ENCODE measurements at regions not wholly inside any gene's neighbourhood (a gene's known extent, or its start where the extent isn't known, plus 50 kb on each side); places are given as distances from the start of the nearest gene placed in this dataset.

DNA sequence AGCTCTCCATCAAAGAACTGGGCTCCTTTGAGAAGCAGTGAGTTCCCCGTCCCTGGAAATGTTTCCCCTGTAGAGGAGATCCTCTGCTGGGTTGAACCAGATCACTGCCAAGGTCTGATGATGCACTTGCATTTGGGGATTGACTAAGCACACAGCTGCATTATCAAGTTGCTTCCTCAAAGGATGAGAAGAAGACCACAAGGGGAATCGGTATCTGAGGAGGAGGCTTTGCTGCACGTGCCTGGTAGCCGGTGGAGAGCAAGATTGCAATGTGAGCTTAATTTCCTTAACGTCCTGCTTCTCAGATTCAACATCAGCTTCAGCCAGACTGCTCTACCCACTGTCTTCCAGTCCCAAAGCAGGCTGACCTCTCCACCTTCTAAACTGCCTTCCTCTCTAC, 128.8 kb upstream of the STMND1 start:
- Histone ChIP-seq H3K9me1 (replicated peaks; ENCODE audit: control insufficient read depth, extremely low read depth, insufficient read depth, low read length) (no peaks in the 10 kb centered on the region), H3K9me3 (replicated peaks; ENCODE audit: control insufficient read depth, insufficient read depth, low read length) (no peaks in the 10 kb centered on the region), H3K27me3 (ENCODE audit: control insufficient read depth in 2 of 2, insufficient read depth in 2 of 2, low read length in 2 of 2) (peaks cover 24 to 46% of the 10 kb centered on the region in 2 experiments), H3K9ac (replicated peaks; ENCODE audit: extremely low read depth, insufficient read depth, low read length) (no peak overlapping the region), H3K36me3 (ENCODE audit: control insufficient read depth in 2 of 2, extremely low read depth in 1 of 2, insufficient read depth in 2 of 2, low read length in 2 of 2) (no peaks in the 10 kb centered on the region), H3K4me2 (ENCODE audit: insufficient read depth, low read length) (no peak overlapping the region), H2AFZ (ENCODE audit: low read depth, low read length) (no peak overlapping the region), H4K20me1 (replicated peaks; ENCODE audit: control insufficient read depth, extremely low read depth, insufficient read depth, low read length) (no peaks in the 10 kb centered on the region), H3K4me3 (replicated peaks in 1 of 3; ENCODE audit: insufficient read depth in 1 of 3, low read depth in 1 of 3, low read length in 3 of 3) (no peak overlapping the region), H3K79me2 (ENCODE audit: control insufficient read depth, insufficient read depth, low read length) (no peaks in the 10 kb centered on the region), H3K27ac (ENCODE audit: insufficient read depth, low read depth, low read length) (no peak overlapping the region), H3K4me1 (ENCODE audit: control insufficient read depth, extremely low read depth, insufficient read depth, low read length) (no peaks in the 10 kb centered on the region)
- no TSS peak for BruUV-seq (replicated peaks)
- CTCF ChIA-PET = interaction anchor here (1.1 to 1.2 kb wide), 2 partner anchors 8 to 641 kb away, joined by 3 to 4 read pairs; no protein-coding TSS in a partner anchor
- TF ChIP-seq MYC (IDR thresholded peaks at IDR 0.05; ENCODE audit: low read depth, low read length) = no peak
- TF ChIP-seq POLR2A (IDR thresholded peaks at IDR 0.05; ENCODE audit: low read depth, low read length) = no peak
- TF ChIP-seq, protein P1, sequence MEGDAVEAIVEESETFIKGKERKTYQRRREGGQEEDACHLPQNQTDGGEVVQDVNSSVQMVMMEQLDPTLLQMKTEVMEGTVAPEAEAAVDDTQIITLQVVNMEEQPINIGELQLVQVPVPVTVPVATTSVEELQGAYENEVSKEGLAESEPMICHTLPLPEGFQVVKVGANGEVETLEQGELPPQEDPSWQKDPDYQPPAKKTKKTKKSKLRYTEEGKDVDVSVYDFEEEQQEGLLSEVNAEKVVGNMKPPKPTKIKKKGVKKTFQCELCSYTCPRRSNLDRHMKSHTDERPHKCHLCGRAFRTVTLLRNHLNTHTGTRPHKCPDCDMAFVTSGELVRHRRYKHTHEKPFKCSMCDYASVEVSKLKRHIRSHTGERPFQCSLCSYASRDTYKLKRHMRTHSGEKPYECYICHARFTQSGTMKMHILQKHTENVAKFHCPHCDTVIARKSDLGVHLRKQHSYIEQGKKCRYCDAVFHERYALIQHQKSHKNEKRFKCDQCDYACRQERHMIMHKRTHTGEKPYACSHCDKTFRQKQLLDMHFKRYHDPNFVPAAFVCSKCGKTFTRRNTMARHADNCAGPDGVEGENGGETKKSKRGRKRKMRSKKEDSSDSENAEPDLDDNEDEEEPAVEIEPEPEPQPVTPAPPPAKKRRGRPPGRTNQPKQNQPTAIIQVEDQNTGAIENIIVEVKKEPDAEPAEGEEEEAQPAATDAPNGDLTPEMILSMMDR (IDR thresholded peaks at IDR 0.05; ENCODE audit: extremely low read depth in 1 of 2, insufficient read depth in 1 of 2, low read depth in 1 of 2, low read length in 2 of 2) = no peak
- no peak for TF ChIP-seq JUN (IDR thresholded peaks at IDR 0.05; ENCODE audit: borderline replicate concordance, insufficient read depth, insufficient read length, low read depth)
- no peak for TF ChIP-seq EZH2 (IDR thresholded peaks at IDR 0.05; ENCODE audit: borderline replicate concordance, low read depth, low read length, severe bottlenecking)
- TF ChIP-seq, protein P2, sequence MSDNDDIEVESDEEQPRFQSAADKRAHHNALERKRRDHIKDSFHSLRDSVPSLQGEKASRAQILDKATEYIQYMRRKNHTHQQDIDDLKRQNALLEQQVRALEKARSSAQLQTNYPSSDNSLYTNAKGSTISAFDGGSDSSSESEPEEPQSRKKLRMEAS (IDR thresholded peaks at IDR 0.05; ENCODE audit: insufficient read depth, insufficient read length) = no peak
- TF ChIP-seq FOS (IDR thresholded peaks at IDR 0.05; ENCODE audit: borderline replicate concordance, insufficient read depth, low read length) = no peak
- TF ChIP-seq GATA2 (IDR thresholded peaks at IDR 0.05; ENCODE audit: insufficient read depth, insufficient read length, low read depth, low read length) = no peak
- TF ChIP-seq POLR2AphosphoS5 (IDR thresholded peaks at IDR 0.05; ENCODE audit: insufficient read depth, low read depth, low read length) = no peak
- FAIRE-seq = no peak
- intact Hi-C loops (cut with micrococcal nuclease) = no loop called here
- POLR2A ChIA-PET = no interaction called here
- dilution Hi-C loops (cut with MboI; ENCODE audit: extremely low pct_ligation_motif_present, low sequenced_read_pairs) = no loop called here
- DNase-seq (ENCODE audit: low read depth, low spot score) = no peak

All from endothelial cell of umbilical vein (primary cell).